AG04450 (cell line): ENCODE measurements at regions not wholly inside any gene's neighbourhood (a gene's known extent, or its start where the extent isn't known, plus 50 kb on each side); places are given as distances from the start of the nearest gene placed in this dataset.

ENCODE experiments used
- CTCF ChIA-PET: fragments of 300-600, 350-600 bp; formaldehyde crosslinking; extraction: SDS; loops from one replicate; lab custom pipeline; 2022; ENCODE audit warnings: antibody characterized with exemption, inconsistent platforms; lab: Charles Lee
- POLR2A ChIA-PET: fragments of 350-600 bp; formaldehyde crosslinking; extraction: SDS; loops from one replicate; lab custom pipeline; 2021; ENCODE audit warnings: antibody characterized with exemption, inconsistent platforms; lab: Yijun Ruan, JAX
- DNase-seq: peaks from one replicate; pipeline ENCODE4 v3.0.0-alpha.2; 2011; ENCODE audit warnings: low read depth, low spot score
- H3K27ac ChIP-seq: one replicate; pipeline ENCODE4 v1.5.1; 2012; ENCODE audit warnings: low read depth, low read length, control low read depth
- H3K27me3 ChIP-seq: one replicate; pipeline ENCODE4 v1.6.0; 2012; ENCODE audit warnings: low read length; ENCODE audit not compliant: control insufficient read depth, insufficient read depth
- H3K4me3 ChIP-seq: 2 replicates; pipeline ENCODE4 v1.5.1; 2011; ENCODE audit warnings: mild to moderate bottlenecking, low read depth, low read length, control low read depth
- H3K9me3 ChIP-seq: 2 replicates; pipeline ENCODE4 v1.5.1; 2012; ENCODE audit warnings: low read length; ENCODE audit not compliant: control insufficient read depth, insufficient read depth
- CTCF ChIP-seq: IDR thresholded peaks from 2 replicates; pipeline ENCODE4 v1.5.1; 2011; ENCODE audit warnings: low read depth, low read length, control low read depth, inconsistent platforms

GRCh38 chr20:62552613-62553012 is 76.8 kb upstream of the GATA5 start:
- H3K27me3 ChIP-seq: peaks cover 61% of the 10 kb centered on the region
- H3K4me3 ChIP-seq: no peak overlapping the region
- TF ChIP-seq CTCF: no peak
- ChIA-PET CTCF (no interaction called here), POLR2A (no interaction called here)
- DNase-seq: no peak
- no peaks in the 10 kb centered on the region; the same call in 1 of the 2 replicates for H3K9me3 ChIP-seq
- no peak overlapping the region for H3K27ac ChIP-seq

GRCh38 chr20:62553136-62553837 is 77.5 kb upstream of the GATA5 start:
- CTCF ChIA-PET: no interaction called here
- H3K4me3 ChIP-seq: no peak overlapping the region
- DNase-seq: no peak
- no peak for TF ChIP-seq CTCF
- no peaks in the 10 kb centered on the region; the same call in 1 of the 2 replicates for H3K9me3 ChIP-seq
- POLR2A ChIA-PET: no interaction called here
- peaks cover 60% of the 10 kb centered on the region for H3K27me3 ChIP-seq
- H3K27ac ChIP-seq: no peak overlapping the region

GRCh38 chr20:62553838-62554161 is 78.0 kb upstream of the GATA5 start:
- DNase-seq: no peak
- Histone ChIP-seq H3K9me3 (no peaks in the 10 kb centered on the region; the same call in 1 of the 2 replicates), H3K27me3 (peaks cover 55% of the 10 kb centered on the region), H3K27ac (no peak overlapping the region), H3K4me3 (no peak overlapping the region)
- no peak for TF ChIP-seq CTCF
- ChIA-PET POLR2A (no interaction called here), CTCF (no interaction called here)

GRCh38 chr20:62554214-62554897 is 78.6 kb upstream of the GATA5 start:
- ChIA-PET POLR2A (no interaction called here), CTCF (no interaction called here)
- DNase-seq: no peak
- H3K4me3 ChIP-seq: no peak overlapping the region
- no peak overlapping the region for H3K27ac ChIP-seq
- no peaks in the 10 kb centered on the region; the same call in 1 of the 2 replicates for H3K9me3 ChIP-seq
- H3K27me3 ChIP-seq: peaks cover 54% of the 10 kb centered on the region
- TF ChIP-seq CTCF: no peak

- ChIA-PET CTCF (no interaction called here), POLR2A (no interaction called here)
- Histone ChIP-seq H3K4me3 (no peak overlapping the region), H3K27ac (no peak overlapping the region), H3K9me3 (no peaks in the 10 kb centered on the region; the same call in 1 of the 2 replicates), H3K27me3 (peaks cover 53% of the 10 kb centered on the region)
- no peak for DNase-seq
- no peak for TF ChIP-seq CTCF
Observed at GRCh38 chr20:62554898-62555641, 79.3 kb upstream of the GATA5 start.
